Karpas-422 (cell line): ENCODE measurements at regions not wholly inside any gene's neighbourhood (a gene's known extent, or its start where the extent isn't known, plus 50 kb on each side); places are given as distances from the start of the nearest gene placed in this dataset.

Source experiments
- DNase-seq: peaks from one replicate; pipeline ENCODE4 v3.0.0-alpha.2; 2015
- H2AFZ ChIP-seq: fragments of 200-600 bp; sonication (generic); 2 replicates; pipeline ENCODE4 v1.6.1; 2014; ENCODE audit warnings: antibody characterized with exemption, low read length, mixed read lengths
- H3K27ac ChIP-seq: fragments of 200-600 bp; sonication (generic); 2 replicates; pipeline ENCODE4 v1.5.1; 2014; ENCODE audit warnings: mild to moderate bottlenecking, low read length, moderate library complexity
- H3K27me3 ChIP-seq: fragments of 200-600 bp; sonication (generic); 2 replicates; pipeline ENCODE4 v1.6.1; 2014; ENCODE audit warnings: low read length, mixed read lengths
- H3K36me3 ChIP-seq: fragments of 200-600 bp; sonication (generic); 2 replicates; pipeline ENCODE4 v1.6.1; 2014; ENCODE audit warnings: low read length, mixed read lengths; ENCODE audit not compliant: insufficient read depth
- H3K4me1 ChIP-seq: fragments of 200-600 bp; sonication (generic); 2 replicates; pipeline ENCODE4 v1.6.1; 2014; ENCODE audit warnings: mild to moderate bottlenecking, low read length, mixed read lengths
- H3K4me2 ChIP-seq: fragments of 200-600 bp; sonication (generic); 2 replicates; pipeline ENCODE4 v1.6.1; 2014; ENCODE audit warnings: low read length, low read depth, mild to moderate bottlenecking; ENCODE audit not compliant: poor library complexity, severe bottlenecking
- H3K4me3 ChIP-seq: fragments of 200-600 bp; sonication (generic); 2 replicates; pipeline ENCODE4 v1.5.1; 2014; ENCODE audit warnings: mild to moderate bottlenecking, antibody characterized with exemption, low read length, mixed read lengths
- H3K79me2 ChIP-seq: fragments of 200-600 bp; sonication (generic); 2 replicates; pipeline ENCODE4 v1.6.1; 2014; ENCODE audit warnings: mild to moderate bottlenecking, low read length, mixed read lengths
- H3K9ac ChIP-seq: fragments of 200-600 bp; sonication (generic); 2 replicates; pipeline ENCODE4 v1.6.0; 2014; ENCODE audit warnings: low read length
- H3K9me2 ChIP-seq: fragments of 200-600 bp; sonication (generic), shearing (Covaris generic); replicated peaks from 2 replicates; pipeline ENCODE4 v1.6.0; 2014; ENCODE audit warnings: mild to moderate bottlenecking, low read length, moderate library complexity; ENCODE audit not compliant: insufficient read depth
- H3K9me3 ChIP-seq: fragments of 300-700, 200-600 bp; sonication (generic); 2 replicates; pipeline ENCODE4 v1.6.1; 2014; ENCODE audit warnings: low read length, mixed read lengths
- H4K20me1 ChIP-seq: fragments of 200-600 bp; sonication (generic); 2 replicates; pipeline ENCODE4 v1.6.1; 2014; ENCODE audit warnings: mild to moderate bottlenecking, antibody characterized with exemption, low read length, low read depth; ENCODE audit not compliant: insufficient read depth

GRCh38 chr2:238987352-238987981 lies 139.6 kb downstream of the TWIST2 start:
- Histone ChIP-seq H3K27me3 (no peaks in the 10 kb centered on the region), H3K9me3 (no peaks in the 10 kb centered on the region), H3K79me2 (no peaks in the 10 kb centered on the region), H4K20me1 (no peaks in the 10 kb centered on the region), H3K9me2 (no peaks in the 10 kb centered on the region), H3K36me3 (no peaks in the 10 kb centered on the region), H2AFZ (no peak overlapping the region), H3K27ac (no peak overlapping the region), H3K4me3 (no peak overlapping the region), H3K4me1 (no peaks in the 10 kb centered on the region), H3K9ac (no peak overlapping the region), H3K4me2 (no peak overlapping the region)
- DNase-seq: no peak

- no peak for DNase-seq
- Histone ChIP-seq H3K27ac (no peak overlapping the region), H4K20me1 (no peaks in the 10 kb centered on the region), H3K9me2 (no peaks in the 10 kb centered on the region), H3K9ac (no peak overlapping the region), H3K27me3 (no peaks in the 10 kb centered on the region), H3K36me3 (no peaks in the 10 kb centered on the region), H3K4me1 (no peaks in the 10 kb centered on the region), H3K4me2 (no peak overlapping the region), H2AFZ (no peak overlapping the region), H3K79me2 (no peaks in the 10 kb centered on the region), H3K4me3 (no peak overlapping the region), H3K9me3 (no peaks in the 10 kb centered on the region)
Measured at GRCh38 chr2:238988105-238988504, 140.2 kb downstream of the TWIST2 start.

GRCh38 chr2:238988752-238989151 lies 140.9 kb downstream of the TWIST2 start:
- no peaks in the 10 kb centered on the region for H3K36me3 ChIP-seq
- no peak for DNase-seq
- H3K79me2 ChIP-seq: no peaks in the 10 kb centered on the region
- no peaks in the 10 kb centered on the region for H3K9me3 ChIP-seq
- no peaks in the 10 kb centered on the region for H3K27me3 ChIP-seq
- H2AFZ ChIP-seq: no peak overlapping the region
- H3K4me3 ChIP-seq: no peak overlapping the region
- no peaks in the 10 kb centered on the region for H3K4me1 ChIP-seq
- H3K9me2 ChIP-seq: no peaks in the 10 kb centered on the region
- no peak overlapping the region for H3K27ac ChIP-seq
- H3K9ac ChIP-seq: no peak overlapping the region
- no peak overlapping the region for H3K4me2 ChIP-seq
- H4K20me1 ChIP-seq: no peaks in the 10 kb centered on the region

GRCh38 chr2:238989484-238989883 lies 141.6 kb downstream of the TWIST2 start:
- H3K27ac ChIP-seq: no peak overlapping the region
- H3K9ac ChIP-seq: no peak overlapping the region
- H3K9me2 ChIP-seq: no peaks in the 10 kb centered on the region
- H3K4me1 ChIP-seq: no peaks in the 10 kb centered on the region
- no peaks in the 10 kb centered on the region for H4K20me1 ChIP-seq
- no peak overlapping the region for H3K4me3 ChIP-seq
- H3K9me3 ChIP-seq: no peaks in the 10 kb centered on the region
- H3K4me2 ChIP-seq: no peak overlapping the region
- no peak for DNase-seq
- H2AFZ ChIP-seq: no peak overlapping the region
- H3K79me2 ChIP-seq: no peaks in the 10 kb centered on the region
- H3K36me3 ChIP-seq: no peaks in the 10 kb centered on the region
- no peaks in the 10 kb centered on the region for H3K27me3 ChIP-seq

- Histone ChIP-seq H4K20me1 (no peaks in the 10 kb centered on the region), H3K4me1 (no peaks in the 10 kb centered on the region), H3K36me3 (no peaks in the 10 kb centered on the region), H3K9ac (no peak overlapping the region), H3K27ac (no peak overlapping the region), H3K4me3 (no peak overlapping the region), H3K9me2 (no peaks in the 10 kb centered on the region), H3K79me2 (no peaks in the 10 kb centered on the region), H3K27me3 (no peaks in the 10 kb centered on the region), H3K4me2 (no peak overlapping the region), H3K9me3 (no peaks in the 10 kb centered on the region), H2AFZ (no peak overlapping the region)
- DNase-seq: no peak
Measured at GRCh38 chr2:238994432-238994831, 146.5 kb downstream of the TWIST2 start.

- H3K27me3 ChIP-seq: no peaks in the 10 kb centered on the region
Measured at GRCh38 chr2:238994876-238995275, 147.0 kb downstream of the TWIST2 start.

GRCh38 chr2:238995634-238996033 lies 147.7 kb downstream of the TWIST2 start:
- H4K20me1 ChIP-seq: no peaks in the 10 kb centered on the region

More at GRCh38 chr2:238994876-238995275, 147.0 kb downstream of the TWIST2 start:
- Histone ChIP-seq H3K4me2 (no peak overlapping the region), H3K9me2 (no peaks in the 10 kb centered on the region), H3K36me3 (no peaks in the 10 kb centered on the region), H3K4me3 (no peak overlapping the region), H3K9me3 (no peaks in the 10 kb centered on the region), H3K9ac (no peak overlapping the region), H3K27ac (no peak overlapping the region), H2AFZ (no peak overlapping the region), H3K4me1 (no peaks in the 10 kb centered on the region), H4K20me1 (no peaks in the 10 kb centered on the region), H3K79me2 (no peaks in the 10 kb centered on the region)
- DNase-seq: no peak

GRCh38 chr2:238996331-238997136 lies 148.6 kb downstream of the TWIST2 start:
- Histone ChIP-seq H3K9ac (no peak overlapping the region), H3K4me3 (no peak overlapping the region), H3K9me2 (no peaks in the 10 kb centered on the region), H3K36me3 (no peaks in the 10 kb centered on the region), H3K27ac (no peak overlapping the region), H3K4me2 (no peak overlapping the region), H3K79me2 (no peaks in the 10 kb centered on the region), H4K20me1 (no peaks in the 10 kb centered on the region), H2AFZ (no peak overlapping the region), H3K4me1 (no peaks in the 10 kb centered on the region), H3K9me3 (no peaks in the 10 kb centered on the region), H3K27me3 (no peaks in the 10 kb centered on the region)
- no peak for DNase-seq

More at GRCh38 chr2:238995634-238996033, 147.7 kb downstream of the TWIST2 start:
- DNase-seq: no peak
- Histone ChIP-seq H3K27me3 (no peaks in the 10 kb centered on the region), H3K79me2 (no peaks in the 10 kb centered on the region), H3K4me1 (no peaks in the 10 kb centered on the region), H3K4me3 (no peak overlapping the region), H3K9ac (no peak overlapping the region), H3K9me3 (no peaks in the 10 kb centered on the region), H3K4me2 (no peak overlapping the region), H3K27ac (no peak overlapping the region), H2AFZ (no peak overlapping the region), H3K36me3 (no peaks in the 10 kb centered on the region), H3K9me2 (no peaks in the 10 kb centered on the region)
